ENCODE measurements at regions not wholly inside any gene's neighbourhood (a gene's known extent, or its start where the extent isn't known, plus 50 kb on each side); places are given as distances from the start of the nearest gene placed in this dataset.

DNA sequence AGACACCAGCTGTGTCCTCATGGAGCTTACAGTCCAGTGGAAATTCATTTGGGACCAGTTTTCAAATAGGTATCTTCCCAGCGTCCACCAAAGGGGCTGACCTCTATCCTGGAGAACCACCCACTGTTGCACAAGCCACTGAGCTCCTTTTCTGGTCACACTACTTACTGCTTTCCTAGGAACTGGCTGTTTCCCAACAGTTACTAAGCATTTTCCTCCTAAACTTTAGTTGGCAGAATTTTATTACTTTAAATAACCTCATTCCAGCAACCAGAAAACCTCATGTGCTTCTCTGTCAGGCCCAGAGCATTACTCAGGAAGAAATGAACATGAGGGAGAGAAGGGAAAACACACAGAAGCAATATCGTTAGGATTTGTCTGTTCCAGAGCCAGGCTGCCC, 183.1 kb downstream of the GPAM start:
- DNase-seq = no peak

GRCh38 chr10:112002206-112002605, 181.4 kb downstream of the GPAM start:
- DNase-seq = no peak

DNA sequence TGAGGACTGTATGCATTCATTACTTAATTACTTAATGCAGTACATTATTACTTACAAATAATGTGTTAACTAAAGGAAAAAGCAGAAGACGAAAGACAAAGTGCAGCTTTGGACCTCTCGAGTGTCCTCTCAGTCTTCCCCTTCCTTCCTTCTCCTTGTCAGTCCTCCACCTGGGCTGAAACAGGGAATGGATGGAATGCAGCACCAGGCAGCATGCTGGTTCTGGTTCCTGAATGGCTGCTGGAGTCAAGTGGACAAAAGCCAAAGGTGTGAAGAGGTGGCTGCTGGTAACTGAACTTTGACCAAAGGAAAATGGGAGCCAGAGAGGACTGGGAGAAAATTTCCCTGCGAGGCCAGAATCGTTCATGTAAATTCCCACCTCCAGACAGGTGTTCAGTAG, 179.5 kb downstream of the GPAM start:
- DNase-seq = no peak

GRCh38 chr10:112005044-112005443, 178.5 kb downstream of the GPAM start:
- no peak for DNase-seq

- DNase-seq = no peak
Measured at GRCh38 chr10:112006407-112006806, 177.2 kb downstream of the GPAM start.

DNA sequence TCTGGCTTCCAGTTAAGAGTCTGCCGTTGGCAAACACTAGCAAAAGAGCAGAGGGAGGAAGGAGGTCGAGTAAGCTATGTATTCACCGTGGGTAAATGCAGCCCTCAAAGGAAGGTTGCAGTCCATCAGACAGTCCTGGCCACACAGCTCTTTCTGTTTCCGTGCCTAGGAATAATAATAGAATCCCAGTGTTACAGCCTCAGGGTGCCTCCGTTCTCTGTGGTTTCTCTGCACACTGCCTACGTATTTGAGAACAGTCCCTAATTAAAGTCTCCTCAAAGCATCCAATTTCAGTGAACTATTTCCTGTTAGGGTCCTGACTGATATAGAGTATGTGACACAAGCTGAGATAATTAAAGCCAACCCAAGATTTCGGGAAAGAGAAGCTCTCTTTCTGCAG, 176.7 kb downstream of the GPAM start:
- DNase-seq = no peak

DNA sequence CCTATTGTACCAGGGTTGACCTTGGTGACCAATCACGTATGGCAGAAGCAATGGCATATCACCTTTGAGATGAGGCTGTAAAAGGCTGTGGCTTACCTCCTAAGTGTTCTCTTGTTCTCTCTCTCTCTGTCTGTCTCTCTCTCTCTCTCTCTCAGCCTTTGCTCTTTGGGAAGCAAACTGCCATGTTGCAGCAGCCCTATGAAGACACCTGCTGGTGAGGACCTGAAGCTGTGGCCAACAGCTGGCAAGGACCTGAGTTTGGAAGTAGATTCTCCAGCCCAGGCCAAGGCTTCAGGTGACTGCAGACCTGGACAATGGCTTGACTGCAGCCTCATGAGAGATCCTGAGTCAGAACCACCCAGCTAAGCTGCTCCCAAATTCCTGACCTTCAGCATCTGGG, 161.4 kb downstream of the GPAM start:
- no peak for DNase-seq

GRCh38 chr10:112024079-112024478, 159.5 kb downstream of the GPAM start:
- no peak for DNase-seq

- DNase-seq = no peak
Measured at GRCh38 chr10:112025228-112025627, 158.3 kb downstream of the GPAM start.

- no peak for DNase-seq
Measured at GRCh38 chr10:112026438-112026837, 157.1 kb downstream of the GPAM start.

- DNase-seq = no peak
Measured at GRCh38 chr10:112027731-112028280, 155.8 kb downstream of the GPAM start.

- no peak for DNase-seq
Measured at GRCh38 chr10:112030431-112030830, 153.1 kb downstream of the GPAM start.

- DNase-seq = no peak
Measured at GRCh38 chr10:112039823-112040222, 143.7 kb downstream of the GPAM start.

- no peak for DNase-seq
Measured at GRCh38 chr10:112040696-112041095, 142.9 kb downstream of the GPAM start.

DNA sequence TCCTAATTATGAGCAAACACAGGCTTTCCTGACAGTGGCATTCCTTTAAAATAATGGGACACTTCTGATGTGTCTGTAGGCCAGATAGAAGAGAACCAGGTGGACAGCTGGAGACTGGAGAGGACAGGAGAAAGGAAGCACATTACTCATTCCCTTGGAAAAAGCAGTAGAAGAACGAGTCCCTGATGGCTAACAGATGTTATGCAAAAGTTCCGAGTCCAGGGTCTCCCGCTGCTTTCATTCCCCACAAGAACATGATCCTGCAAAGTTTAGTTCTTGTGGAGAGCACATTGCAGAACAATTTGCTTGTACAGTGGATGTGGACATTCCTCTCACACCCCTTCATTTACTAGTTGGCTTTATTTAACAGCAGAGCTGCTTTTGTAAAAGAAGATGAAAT, 137.6 kb downstream of the GPAM start:
- no peak for DNase-seq

DNA sequence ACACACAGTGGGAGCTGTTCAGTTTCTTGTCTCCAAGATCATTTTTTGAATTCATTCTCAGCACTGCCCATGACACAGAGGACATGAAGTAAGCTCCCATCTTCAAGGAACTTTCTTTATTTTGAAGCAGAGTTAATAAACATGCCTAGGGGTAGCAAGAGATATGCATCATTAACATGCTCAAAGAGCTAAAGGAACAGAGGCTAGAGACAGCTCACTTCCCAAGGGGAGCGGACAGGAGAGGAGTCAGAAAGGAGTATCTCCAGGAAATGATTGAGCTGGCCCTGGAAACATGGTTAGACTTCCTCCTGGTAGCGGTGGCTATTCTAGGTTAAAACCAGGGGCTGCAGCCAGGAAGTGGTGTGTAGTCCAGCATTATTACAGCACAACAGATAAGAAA, 135.9 kb downstream of the GPAM start:
- DNase-seq = no peak

DNA sequence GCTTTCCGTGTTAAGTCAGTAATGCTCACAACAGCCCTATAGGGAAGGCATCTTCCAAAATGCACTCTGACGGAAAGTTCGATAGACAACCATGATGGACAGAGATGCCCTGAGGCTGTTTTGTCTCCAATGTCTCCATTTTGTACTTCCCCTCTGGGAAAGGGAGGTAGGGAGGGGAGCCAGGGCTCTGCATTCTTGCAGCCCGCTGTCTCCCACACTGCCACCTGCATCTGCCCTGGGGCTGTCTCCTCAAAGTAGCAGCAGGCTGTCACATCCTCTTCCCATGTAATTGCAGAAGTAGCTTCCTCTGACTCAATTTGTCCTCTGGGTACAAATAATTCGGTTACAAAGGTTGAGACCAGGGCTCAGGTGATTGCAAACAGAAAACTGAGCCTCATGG, 131.4 kb downstream of the GPAM start:
- no peak for DNase-seq

- no peak for DNase-seq
Measured at GRCh38 chr10:112053895-112054294, 129.7 kb downstream of the GPAM start.

DNA sequence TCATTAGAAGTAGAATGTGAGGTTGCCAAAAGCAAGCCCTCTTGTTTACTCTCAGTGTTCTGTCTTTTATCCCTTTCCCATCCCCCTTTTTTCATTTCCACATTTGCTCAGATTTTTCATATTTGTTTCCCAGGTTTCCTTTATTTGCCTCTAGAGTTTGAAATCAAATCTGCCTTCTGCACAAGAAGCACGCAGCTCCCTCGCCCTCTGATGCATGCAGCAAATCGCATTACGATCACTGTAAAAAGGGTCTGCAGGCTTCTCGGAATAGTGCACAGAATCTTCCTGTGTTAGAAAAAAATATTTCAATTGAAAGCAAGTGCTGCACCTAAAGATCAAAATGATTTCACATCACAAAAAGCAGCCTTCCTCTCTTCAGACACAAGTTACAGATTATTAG, 129.0 kb downstream of the GPAM start:
- DNase-seq = no peak

DNA sequence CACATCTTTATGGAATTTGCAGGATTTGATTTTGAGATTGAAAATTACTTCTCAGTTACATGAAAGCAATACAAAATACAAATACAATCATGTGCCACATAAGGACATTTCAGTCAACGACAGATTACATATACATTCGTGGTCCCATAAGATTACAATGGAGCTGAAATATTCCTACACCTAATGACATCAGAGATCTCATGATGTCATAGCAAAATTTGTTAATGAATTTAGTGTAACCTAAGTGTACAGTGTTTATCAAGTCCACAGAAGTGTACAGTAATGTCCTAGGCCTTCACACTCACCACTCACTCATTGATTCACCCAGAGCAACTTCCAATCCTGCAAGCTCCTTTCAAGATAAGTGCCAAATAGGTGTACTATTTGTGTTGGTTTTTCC, 126.5 kb downstream of the GPAM start:
- no peak for DNase-seq

GRCh38 chr10:112059220-112059619, 124.3 kb downstream of the GPAM start:
- DNase-seq = no peak

DNA sequence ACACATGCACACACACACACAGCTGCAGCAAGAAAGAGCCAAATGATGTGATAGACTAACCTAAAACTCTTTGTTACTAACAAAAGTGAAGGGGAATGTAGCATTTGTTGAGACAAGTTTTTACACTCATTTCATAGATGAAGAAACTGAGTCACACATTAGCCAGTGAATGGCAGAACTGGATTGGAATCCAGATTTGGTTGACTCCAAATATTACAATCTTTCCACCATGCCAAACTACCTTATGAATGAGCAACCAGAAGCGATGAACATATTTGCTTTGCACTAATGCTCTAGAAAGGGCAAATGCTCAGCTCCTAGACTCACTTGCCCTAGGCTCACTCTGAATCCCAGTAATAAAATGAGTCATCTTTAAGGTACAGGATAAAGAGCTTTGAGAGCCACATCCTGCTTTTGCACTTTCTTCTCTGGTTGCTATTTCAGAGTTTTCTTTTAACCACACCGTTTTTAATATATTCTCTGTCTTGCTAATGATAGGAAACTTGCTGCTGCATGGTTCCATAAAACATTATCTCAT, 111.9 kb downstream of the GPAM start:
- DNase-seq = no peak

DNA sequence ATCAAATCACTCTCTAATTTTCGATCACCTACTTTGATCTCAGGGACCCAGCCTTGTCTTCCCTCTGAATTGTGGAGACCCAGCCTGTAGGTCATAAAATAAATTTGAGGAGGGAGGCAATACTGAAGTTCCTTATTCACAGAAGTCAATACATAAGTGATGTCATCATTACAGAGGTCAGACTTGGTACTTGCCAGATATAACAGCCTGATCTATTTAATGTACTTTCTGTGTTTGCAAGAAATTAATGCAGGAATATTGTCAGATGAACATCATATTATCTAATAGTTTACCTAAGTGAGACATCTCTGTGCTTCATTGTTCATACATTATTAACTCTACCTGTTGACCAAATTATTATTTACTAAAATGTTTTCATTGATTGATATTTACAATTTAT, 105.6 kb downstream of the GPAM start:
- DNase-seq = no peak

DNA sequence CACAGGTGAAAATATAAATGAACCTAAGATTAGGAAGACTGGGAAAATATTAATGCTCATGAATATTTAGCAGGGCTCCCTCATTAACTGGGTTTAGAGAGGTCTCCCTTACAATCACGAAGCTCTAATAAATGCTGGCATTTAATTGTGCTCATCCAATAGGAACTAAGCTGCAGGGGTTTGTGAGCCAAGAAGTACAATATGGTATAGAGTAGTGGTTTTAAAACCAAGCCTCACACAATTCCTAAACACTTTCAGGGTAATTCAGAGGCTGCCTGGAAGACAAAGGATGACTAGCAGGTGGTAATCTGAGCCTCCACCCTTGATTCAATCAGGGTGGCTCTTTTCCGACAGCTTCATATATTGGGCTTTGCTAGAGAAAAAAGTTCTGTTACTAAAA, 103.3 kb downstream of the GPAM start:
- DNase-seq = no peak

DNA sequence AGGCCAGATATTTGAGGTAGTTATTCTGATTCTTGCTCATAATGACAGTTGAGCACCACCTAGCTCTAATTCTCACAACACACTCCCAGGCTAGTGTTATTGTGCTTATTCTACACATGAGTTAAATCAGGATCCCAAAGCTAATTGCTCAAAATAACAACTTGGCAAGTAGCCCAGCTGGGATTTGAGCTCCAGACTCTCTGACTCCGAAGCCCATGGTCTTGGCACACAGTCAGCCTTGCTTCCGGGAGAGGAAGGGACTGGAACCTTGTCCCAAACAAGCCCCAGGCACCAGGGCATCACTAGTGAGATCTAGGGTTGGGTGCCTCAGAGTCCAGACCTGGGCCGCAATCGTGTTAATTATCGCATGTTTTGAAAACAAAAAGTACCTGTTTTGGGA, 101.4 kb downstream of the GPAM start:
- DNase-seq = no peak

- no peak for DNase-seq
Measured at GRCh38 chr10:112083472-112083871, 100.1 kb downstream of the GPAM start.
